GM21423 (cell line): ENCODE measurements at regions not wholly inside any gene's neighbourhood (a gene's known extent, or its start where the extent isn't known, plus 50 kb on each side); places are given as distances from the start of the nearest gene placed in this dataset.
"Not testable (repeated sequence)": the region's sequence is repeated elsewhere in the genome, so short reads cannot be mapped to it uniquely, and the experiment has no call there.

ENCODE experiments used
- ATAC-seq: cut with Tn5 transposase; IDR thresholded peaks from one replicate; pipeline ENCODE4 v1.9.1; 2021; ENCODE audit warnings: mild to moderate bottlenecking, moderate library complexity; ENCODE audit not compliant: unreplicated experiment

- no peak for ATAC-seq
Observed at GRCh38 chr3:40878464-40878905, 320.8 kb upstream of the CTNNB1 start.

DNA sequence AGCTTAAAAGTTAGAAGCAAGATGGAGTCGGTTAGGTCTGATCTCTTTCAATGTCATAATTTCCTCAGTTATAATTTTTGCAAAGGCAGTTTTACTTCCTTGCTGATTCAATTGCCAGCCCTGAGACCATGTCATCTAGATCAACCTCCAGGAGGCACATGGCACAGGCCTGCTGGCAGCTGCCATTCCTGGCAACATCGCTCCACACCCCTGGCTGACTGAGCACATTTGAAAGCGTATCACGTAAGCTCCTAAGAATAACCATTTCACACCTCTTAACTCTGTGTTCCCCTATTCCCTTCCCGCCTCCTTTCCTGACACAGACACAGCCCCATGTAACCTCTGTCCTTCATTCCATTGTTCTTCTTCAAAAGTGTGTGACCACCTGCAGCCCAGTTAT lies 313.9 kb upstream of the CTNNB1 start:
- ATAC-seq: no peak

- no peak for ATAC-seq
Observed at GRCh38 chr3:40886660-40887425, 312.5 kb upstream of the CTNNB1 start.

GRCh38 chr3:40891186-40891585 lies 308.1 kb upstream of the CTNNB1 start:
- no peak for ATAC-seq

- ATAC-seq: no peak
Observed at GRCh38 chr3:40895109-40895508, 304.2 kb upstream of the CTNNB1 start.

GRCh38 chr3:40899286-40899712 lies 300.0 kb upstream of the CTNNB1 start:
- ATAC-seq: no peak

GRCh38 chr3:40901298-40901697 lies 298.0 kb upstream of the CTNNB1 start:
- ATAC-seq: no peak

- ATAC-seq: no peak
Observed at GRCh38 chr3:40901796-40902195, 297.5 kb upstream of the CTNNB1 start.

GRCh38 chr3:40907907-40908465 lies 291.3 kb upstream of the CTNNB1 start:
- ATAC-seq: not testable (repeated sequence)

DNA sequence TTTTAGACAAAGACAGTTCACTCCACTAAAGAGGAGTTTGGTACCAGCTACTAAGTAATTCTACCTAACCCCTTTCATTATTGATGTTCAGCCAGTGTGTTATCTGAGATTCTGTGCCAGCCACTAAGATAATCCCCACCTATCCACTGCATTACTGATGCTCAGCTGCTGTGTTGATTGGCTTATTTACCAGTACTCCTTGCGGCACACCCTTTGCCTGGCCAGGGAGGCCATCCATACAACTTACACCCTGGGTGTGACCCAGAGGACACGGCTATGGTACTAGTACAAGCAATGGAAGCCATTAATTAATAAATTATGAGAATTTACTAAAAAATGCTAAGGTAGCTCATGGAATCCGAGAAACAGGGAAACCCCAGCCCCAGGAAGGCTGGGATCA lies 290.7 kb upstream of the CTNNB1 start:
- ATAC-seq: no peak

DNA sequence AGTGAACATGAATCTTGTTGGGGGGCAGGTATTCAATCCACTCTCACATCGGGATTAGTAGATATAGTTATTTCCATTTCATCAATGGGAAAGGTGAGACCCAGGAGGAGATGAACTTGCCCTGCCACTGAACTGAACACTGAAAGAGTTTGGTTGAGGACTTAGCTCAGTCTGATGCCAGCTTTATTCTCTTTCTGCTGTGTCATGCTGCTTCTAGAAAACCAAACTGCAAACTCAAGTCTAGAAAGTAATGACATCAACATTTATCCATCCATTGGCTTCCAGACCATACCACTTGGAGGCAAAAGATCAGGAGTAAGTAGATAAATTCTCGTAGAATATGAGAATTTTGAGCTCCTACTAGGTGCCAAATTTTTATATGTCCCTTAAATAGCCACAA lies 288.0 kb upstream of the CTNNB1 start:
- ATAC-seq: no peak

- ATAC-seq: peak; percentile 79
Observed at GRCh38 chr3:40911928-40912327, 287.4 kb upstream of the CTNNB1 start.

- ATAC-seq: no peak
Observed at GRCh38 chr3:40912461-40912860, 286.8 kb upstream of the CTNNB1 start.

- no peak for ATAC-seq
Observed at GRCh38 chr3:40913192-40913591, 286.1 kb upstream of the CTNNB1 start.

DNA sequence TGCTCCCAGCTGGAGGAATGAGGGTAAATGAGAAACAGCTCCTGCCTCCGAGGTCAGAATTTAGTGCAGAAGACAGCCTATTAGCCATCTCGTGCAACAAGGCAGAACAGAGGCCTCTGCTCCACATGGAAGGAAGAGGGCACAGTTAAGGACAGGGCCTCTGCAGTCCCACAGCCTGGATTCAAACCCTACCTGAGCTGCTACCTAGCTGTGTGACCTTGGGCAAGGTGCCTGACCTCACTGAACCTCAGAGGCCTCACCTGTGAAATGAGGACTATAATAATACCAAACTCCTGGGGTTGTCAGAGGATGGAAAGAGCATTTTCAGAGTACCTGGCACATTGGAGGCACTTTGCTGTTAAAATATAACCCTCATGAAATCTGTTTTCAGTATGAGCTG lies 285.7 kb upstream of the CTNNB1 start:
- ATAC-seq: no peak

GRCh38 chr3:40914475-40914874 lies 284.8 kb upstream of the CTNNB1 start:
- no peak for ATAC-seq

DNA sequence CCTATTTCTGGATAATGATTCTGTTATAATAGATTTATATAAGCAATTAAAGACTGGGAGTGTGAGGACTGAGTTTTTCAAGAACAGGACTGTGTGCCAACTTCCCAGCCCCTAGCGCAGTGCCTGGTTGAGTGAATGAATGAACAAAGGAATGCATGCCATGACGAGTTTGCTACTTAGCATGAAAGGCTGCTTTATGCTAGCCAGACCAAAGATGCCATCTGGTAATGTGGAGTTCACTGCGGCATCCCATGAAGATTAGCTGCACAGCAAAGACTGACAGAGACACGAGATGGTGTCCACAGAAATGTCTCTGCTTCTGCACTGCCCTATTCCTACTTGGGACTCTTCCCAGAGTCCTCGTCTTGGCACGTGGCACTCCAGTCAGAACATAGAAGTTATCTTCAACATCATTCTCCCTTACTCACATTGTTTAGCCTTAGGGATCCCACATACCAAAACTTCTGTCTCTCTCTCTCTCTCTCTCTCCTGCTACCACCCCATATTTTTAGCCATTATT lies 283.9 kb upstream of the CTNNB1 start:
- no peak for ATAC-seq

GRCh38 chr3:40920041-40920440 lies 279.3 kb upstream of the CTNNB1 start:
- ATAC-seq: peak; percentile 57

GRCh38 chr3:40921251-40921650 lies 278.1 kb upstream of the CTNNB1 start:
- no peak for ATAC-seq

- no peak for ATAC-seq
Observed at GRCh38 chr3:40923143-40923542, 276.2 kb upstream of the CTNNB1 start.

- ATAC-seq: no peak
Observed at GRCh38 chr3:40923651-40924050, 275.7 kb upstream of the CTNNB1 start.

- ATAC-seq: no peak
Observed at GRCh38 chr3:40924559-40925141, 274.7 kb upstream of the CTNNB1 start.
